MM.1S (cell line): ENCODE measurements at regions not wholly inside any gene's neighbourhood (a gene's known extent, or its start where the extent isn't known, plus 50 kb on each side); places are given as distances from the start of the nearest gene placed in this dataset.

Experiments
- DNase-seq: peaks from one replicate; pipeline ENCODE4 v3.0.0-alpha.2; 2015
- H2AFZ ChIP-seq: fragments of 300-600 bp; sonication (generic); 2 replicates; pipeline ENCODE4 v1.6.0; 2016; ENCODE audit warnings: antibody characterized with exemption, low read length
- H3F3A ChIP-seq: fragments of 300-600 bp; sonication (generic); 2 replicates; pipeline ENCODE4 v1.6.1; 2016; ENCODE audit warnings: mild to moderate bottlenecking, antibody characterized with exemption, low read length, moderate library complexity, mixed read lengths; ENCODE audit not compliant: insufficient read depth
- H3K27ac ChIP-seq: fragments of 300-600 bp; sonication (generic); 2 replicates; pipeline ENCODE4 v1.5.1; 2016; ENCODE audit warnings: mild to moderate bottlenecking, low read length
- H3K27me3 ChIP-seq: fragments of 300-600 bp; sonication (generic); replicated peaks from 2 replicates; pipeline ENCODE4 v1.6.0; 2016; ENCODE audit warnings: low read length; ENCODE audit not compliant: insufficient read depth
- H3K36me3 ChIP-seq: fragments of 300-600 bp; sonication (generic); replicated peaks from 2 replicates; pipeline ENCODE4 v1.6.1; 2016; ENCODE audit warnings: mild to moderate bottlenecking, low read length, mixed read lengths; ENCODE audit not compliant: insufficient read depth
- H3K4me1 ChIP-seq: fragments of 300-600 bp; sonication (generic); 2 replicates; pipeline ENCODE4 v1.6.1; 2016; ENCODE audit warnings: low read length, mixed read lengths
- H3K4me2 ChIP-seq: fragments of 300-600 bp; sonication (generic); 2 replicates; pipeline ENCODE4 v1.6.0; 2016; ENCODE audit warnings: low read depth, low read length
- H3K4me3 ChIP-seq: fragments of 300-600 bp; sonication (generic); 2 replicates; pipeline ENCODE4 v1.5.1; 2016; ENCODE audit warnings: low read length, mixed read lengths
- H3K79me2 ChIP-seq: fragments of 300-600 bp; sonication (generic); 2 replicates; pipeline ENCODE4 v1.6.1; 2016; ENCODE audit warnings: mixed run types, low read length, mixed read lengths
- H3K9ac ChIP-seq: fragments of 300-600 bp; sonication (generic); 2 replicates; pipeline ENCODE4 v1.6.1; 2016; ENCODE audit warnings: low read length, mixed read lengths
- H3K9me2 ChIP-seq: fragments of 300-600 bp; sonication (generic); replicated peaks from 2 replicates; pipeline ENCODE4 v1.6.1; 2016; ENCODE audit warnings: mild to moderate bottlenecking, low read length, mixed read lengths; ENCODE audit not compliant: insufficient read depth
- H3K9me3 ChIP-seq: fragments of 300-600 bp; sonication (generic); replicated peaks from 2 replicates; pipeline ENCODE4 v1.6.1; 2016; ENCODE audit warnings: mild to moderate bottlenecking, low read length, mixed read lengths; ENCODE audit not compliant: insufficient read depth
- H4K20me1 ChIP-seq: fragments of 300-600 bp; sonication (generic); 2 replicates; pipeline ENCODE4 v1.6.1; 2016; ENCODE audit warnings: mild to moderate bottlenecking, low read length, moderate library complexity, mixed read lengths; ENCODE audit not compliant: insufficient read depth
- EZH2 ChIP-seq: fragments of 300-600 bp; sonication (generic); optimal IDR thresholded peaks from 2 replicates; pipeline ENCODE3; 2017; ENCODE audit warnings: low read depth, mild to moderate bottlenecking, antibody characterized with exemption, low read length, mixed read lengths
- EZH2phosphoT487 ChIP-seq: fragments of 300-600 bp; sonication (generic); IDR thresholded peaks from 2 replicates; pipeline ENCODE4 v1.6.1; 2018; ENCODE audit warnings: antibody characterized with exemption, low read length
- TF ChIP-seq, protein P1 (sequence below): fragments of 300-600 bp; sonication (generic); IDR thresholded peaks from 2 replicates; pipeline ENCODE4 v1.5.1; 2016; ENCODE audit warnings: antibody characterized with exemption, low read length, mixed read lengths

DNA sequence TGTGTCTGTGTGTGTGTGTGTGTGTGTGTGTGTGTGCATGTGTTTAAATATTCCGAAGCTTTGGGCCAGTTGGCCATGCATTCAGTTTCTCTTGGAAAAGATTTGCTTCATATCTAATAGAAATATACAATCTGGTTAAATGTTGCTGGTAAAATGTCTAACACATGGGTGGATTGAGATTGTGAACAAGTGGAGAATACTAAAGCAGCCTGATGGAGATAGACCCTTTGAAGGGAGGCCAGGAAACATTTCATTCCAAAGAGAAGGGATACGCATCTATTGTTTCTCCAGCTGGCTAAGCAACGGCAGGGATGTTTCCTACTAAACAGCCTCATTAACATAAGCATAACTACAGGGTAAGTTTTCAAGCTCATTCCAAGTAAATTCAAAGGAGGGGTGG, 257.5 kb upstream of the PTBP2 start:
- Histone ChIP-seq H2AFZ (no peak overlapping the region), H3K27ac (no peak overlapping the region), H3F3A (no peaks in the 10 kb centered on the region), H3K4me3 (no peak overlapping the region), H3K9me2 (no peaks in the 10 kb centered on the region), H3K27me3 (no peaks in the 10 kb centered on the region), H4K20me1 (no peaks in the 10 kb centered on the region), H3K4me2 (no peak overlapping the region), H3K4me1 (no peaks in the 10 kb centered on the region), H3K36me3 (no peaks in the 10 kb centered on the region), H3K9me3 (no peaks in the 10 kb centered on the region), H3K79me2 (no peaks in the 10 kb centered on the region), H3K9ac (no peak overlapping the region)
- no peak for DNase-seq
- TF ChIP-seq, protein P1, sequence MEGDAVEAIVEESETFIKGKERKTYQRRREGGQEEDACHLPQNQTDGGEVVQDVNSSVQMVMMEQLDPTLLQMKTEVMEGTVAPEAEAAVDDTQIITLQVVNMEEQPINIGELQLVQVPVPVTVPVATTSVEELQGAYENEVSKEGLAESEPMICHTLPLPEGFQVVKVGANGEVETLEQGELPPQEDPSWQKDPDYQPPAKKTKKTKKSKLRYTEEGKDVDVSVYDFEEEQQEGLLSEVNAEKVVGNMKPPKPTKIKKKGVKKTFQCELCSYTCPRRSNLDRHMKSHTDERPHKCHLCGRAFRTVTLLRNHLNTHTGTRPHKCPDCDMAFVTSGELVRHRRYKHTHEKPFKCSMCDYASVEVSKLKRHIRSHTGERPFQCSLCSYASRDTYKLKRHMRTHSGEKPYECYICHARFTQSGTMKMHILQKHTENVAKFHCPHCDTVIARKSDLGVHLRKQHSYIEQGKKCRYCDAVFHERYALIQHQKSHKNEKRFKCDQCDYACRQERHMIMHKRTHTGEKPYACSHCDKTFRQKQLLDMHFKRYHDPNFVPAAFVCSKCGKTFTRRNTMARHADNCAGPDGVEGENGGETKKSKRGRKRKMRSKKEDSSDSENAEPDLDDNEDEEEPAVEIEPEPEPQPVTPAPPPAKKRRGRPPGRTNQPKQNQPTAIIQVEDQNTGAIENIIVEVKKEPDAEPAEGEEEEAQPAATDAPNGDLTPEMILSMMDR = no peak
- TF ChIP-seq EZH2phosphoT487 = no peak
- TF ChIP-seq EZH2 = no peak

DNA sequence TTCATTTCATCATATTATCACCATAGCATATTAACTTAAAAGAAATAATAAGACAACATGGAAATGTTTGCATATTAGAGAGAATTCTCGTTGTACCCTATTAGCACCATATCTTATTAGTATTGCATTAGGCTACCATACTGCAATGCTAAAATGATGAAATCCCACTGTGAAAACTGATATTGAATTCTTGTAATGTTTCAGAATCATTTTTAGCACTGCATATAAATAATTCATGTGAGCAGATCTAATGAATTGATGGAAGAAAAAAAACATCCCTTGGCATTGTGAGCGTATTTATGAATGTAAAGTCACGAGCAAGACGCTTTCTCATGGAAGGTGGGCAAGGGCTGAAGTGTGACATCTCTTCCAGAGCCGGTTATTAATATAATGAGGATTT, 257.1 kb upstream of the PTBP2 start:
- no peaks in the 10 kb centered on the region for H4K20me1 ChIP-seq
- no peaks in the 10 kb centered on the region for H3K36me3 ChIP-seq
- TF ChIP-seq EZH2phosphoT487 (no peak), EZH2 (no peak)
- TF ChIP-seq, protein P1 = no peak
- H3K4me3 ChIP-seq = no peak overlapping the region
- no peak for DNase-seq
- no peaks in the 10 kb centered on the region for H3K9me3 ChIP-seq
- no peak overlapping the region for H3K27ac ChIP-seq
- no peaks in the 10 kb centered on the region for H3K79me2 ChIP-seq
- no peak overlapping the region for H2AFZ ChIP-seq
- H3K4me2 ChIP-seq = no peak overlapping the region
- no peaks in the 10 kb centered on the region for H3K9me2 ChIP-seq
- no peaks in the 10 kb centered on the region for H3K27me3 ChIP-seq
- no peaks in the 10 kb centered on the region for H3K4me1 ChIP-seq
- no peak overlapping the region for H3K9ac ChIP-seq
- no peaks in the 10 kb centered on the region for H3F3A ChIP-seq

DNA sequence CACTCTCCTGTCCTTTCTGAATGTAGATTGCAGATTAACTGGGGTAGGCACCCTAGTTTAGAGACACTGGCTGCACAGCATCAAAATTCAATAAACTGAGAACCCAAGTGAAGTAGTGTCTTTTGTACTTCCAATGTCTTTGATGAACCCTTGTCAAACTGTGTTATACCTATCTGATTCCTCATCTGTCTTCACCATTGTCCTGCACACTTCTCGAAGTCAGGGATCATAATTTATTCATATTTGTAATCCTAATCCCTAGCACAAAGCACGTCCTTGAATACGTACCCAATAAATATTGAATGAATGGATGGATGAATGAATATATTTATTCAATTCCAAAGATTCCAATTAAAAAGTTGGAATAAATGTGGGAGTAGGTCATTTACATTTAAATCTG, 256.6 kb upstream of the PTBP2 start:
- H3K36me3 ChIP-seq = no peaks in the 10 kb centered on the region
- H3K4me2 ChIP-seq = no peak overlapping the region
- no peaks in the 10 kb centered on the region for H3K9me3 ChIP-seq
- no peak overlapping the region for H3K4me3 ChIP-seq
- no peaks in the 10 kb centered on the region for H3F3A ChIP-seq
- H3K4me1 ChIP-seq = no peaks in the 10 kb centered on the region
- H3K27ac ChIP-seq = no peak overlapping the region
- H3K27me3 ChIP-seq = no peaks in the 10 kb centered on the region
- H3K79me2 ChIP-seq = no peaks in the 10 kb centered on the region
- no peaks in the 10 kb centered on the region for H3K9me2 ChIP-seq
- no peak for DNase-seq
- H3K9ac ChIP-seq = no peak overlapping the region
- no peaks in the 10 kb centered on the region for H4K20me1 ChIP-seq
- TF ChIP-seq EZH2 (no peak), EZH2phosphoT487 (no peak)
- TF ChIP-seq, protein P1 = no peak
- H2AFZ ChIP-seq = no peak overlapping the region

DNA sequence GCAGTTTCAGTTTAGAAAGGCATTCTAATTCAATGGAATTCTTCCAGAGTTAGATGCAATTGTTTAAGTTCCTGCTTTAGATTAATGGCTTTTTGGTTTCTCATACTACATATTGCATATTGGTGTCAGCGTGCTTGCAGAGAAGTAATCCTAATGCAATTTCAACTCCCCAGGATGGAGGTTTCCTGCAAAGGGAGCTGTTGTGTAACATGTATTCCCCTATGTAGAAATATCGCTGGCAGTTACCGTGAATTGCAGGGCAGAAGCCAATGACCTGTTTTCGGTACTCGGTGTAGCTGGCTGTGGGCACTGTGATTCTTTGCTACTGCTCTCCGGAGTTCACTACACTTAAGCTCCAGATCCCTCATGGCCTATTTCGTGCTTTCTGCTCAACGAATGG, 256.1 kb upstream of the PTBP2 start:
- Histone ChIP-seq H3K9me3 (no peaks in the 10 kb centered on the region), H3K36me3 (no peaks in the 10 kb centered on the region), H3K27me3 (no peaks in the 10 kb centered on the region), H3K27ac (no peak overlapping the region), H3K9ac (no peak overlapping the region), H2AFZ (no peak overlapping the region), H3K4me3 (no peak overlapping the region), H3K4me2 (no peak overlapping the region), H3K9me2 (no peaks in the 10 kb centered on the region), H3K79me2 (no peaks in the 10 kb centered on the region), H3F3A (no peaks in the 10 kb centered on the region), H3K4me1 (no peaks in the 10 kb centered on the region), H4K20me1 (no peaks in the 10 kb centered on the region)
- TF ChIP-seq EZH2 = no peak
- TF ChIP-seq, protein P1 = no peak
- TF ChIP-seq EZH2phosphoT487 = no peak
- no peak for DNase-seq
